ENCODE measurements at regions not wholly inside any gene's neighbourhood (a gene's known extent, or its start where the extent isn't known, plus 50 kb on each side); places are given as distances from the start of the nearest gene placed in this dataset.

DNA sequence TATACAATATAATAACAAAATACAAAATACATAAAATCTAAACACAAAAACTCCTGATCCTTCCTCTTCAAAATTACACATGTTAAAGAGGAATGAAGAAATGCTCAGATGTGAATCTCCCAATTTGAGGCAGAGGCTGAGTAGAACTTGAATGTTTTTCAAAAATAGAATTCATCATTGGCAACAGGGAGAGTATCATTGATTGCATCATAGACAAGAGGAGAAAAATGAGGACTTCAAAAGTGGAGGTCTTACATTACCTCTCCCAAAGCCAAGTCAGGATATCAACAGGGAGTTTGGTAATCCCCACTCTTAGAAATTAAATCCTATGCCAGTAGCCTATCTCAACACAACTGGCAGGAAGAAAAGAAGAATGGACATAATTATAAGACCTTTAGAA, 2023.9 kb upstream of the CELF4 start:
- TF ChIP-seq CTCF (IDR thresholded peaks at IDR 0.05; ENCODE audit: low read depth, low read length) (no peak), MAX (IDR thresholded peaks at IDR 0.05; ENCODE audit: low read depth, low read length) (no peak), POLR2A (IDR thresholded peaks at IDR 0.05; ENCODE audit: extremely low read depth, insufficient read length) (no peak), MYC (IDR thresholded peaks at IDR 0.05; ENCODE audit: low read depth, low read length) (no peak)
